NCI-H2171 (cell line): ENCODE measurements at regions not wholly inside any gene's neighbourhood (a gene's known extent, or its start where the extent isn't known, plus 50 kb on each side); places are given as distances from the start of the nearest gene placed in this dataset.
A peak's percentile ranks its signal among the peaks of the same experiment; 100 is the strongest.

Experiments
- DNase-seq: peaks from one replicate; lab custom pipeline; 2025; lab: John Stamatoyannopoulos, UW

- DNase-seq: no peak
Measured at GRCh38 chr2:18182861-18183260, 304.4 kb downstream of the KCNS3 start.

GRCh38 chr2:18180912-18181311 lies 302.4 kb downstream of the KCNS3 start:
- DNase-seq: no peak

- DNase-seq: no peak
Measured at GRCh38 chr2:18180031-18180610, 301.7 kb downstream of the KCNS3 start.

GRCh38 chr2:18178736-18179349 lies 300.4 kb downstream of the KCNS3 start:
- peak; percentile 48 for DNase-seq

DNA sequence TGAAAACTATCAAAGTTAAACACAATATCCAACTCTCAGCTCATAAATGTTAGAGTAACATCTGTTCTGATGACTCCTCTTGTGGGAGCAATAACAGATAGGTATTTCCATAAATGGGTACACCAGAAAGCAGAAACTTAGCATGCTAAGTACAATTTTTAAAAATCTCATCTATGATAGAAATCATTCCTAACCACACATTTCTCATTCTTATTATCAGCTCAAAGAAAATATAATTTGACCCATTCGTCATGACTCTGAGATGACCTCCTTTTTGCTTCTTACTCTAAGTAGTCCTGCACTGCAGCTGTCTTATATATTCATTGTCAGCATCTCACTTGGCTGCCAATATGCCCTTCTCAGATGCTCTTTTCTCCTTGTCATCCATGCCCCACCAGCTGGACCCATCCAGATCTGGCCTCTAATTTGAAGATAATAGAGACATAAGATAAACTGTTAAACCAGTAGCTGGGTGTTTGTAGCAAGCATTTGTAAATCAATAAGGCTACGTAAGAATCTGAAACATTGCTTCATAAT lies 298.3 kb downstream of the KCNS3 start:
- DNase-seq: no peak

GRCh38 chr2:18172607-18173006 lies 294.1 kb downstream of the KCNS3 start:
- DNase-seq: no peak

GRCh38 chr2:18171191-18172139 lies 293.0 kb downstream of the KCNS3 start:
- no peak for DNase-seq

- no peak for DNase-seq
Measured at GRCh38 chr2:18170642-18171041, 292.2 kb downstream of the KCNS3 start.

GRCh38 chr2:18169893-18170175 lies 291.4 kb downstream of the KCNS3 start:
- DNase-seq: no peak

DNA sequence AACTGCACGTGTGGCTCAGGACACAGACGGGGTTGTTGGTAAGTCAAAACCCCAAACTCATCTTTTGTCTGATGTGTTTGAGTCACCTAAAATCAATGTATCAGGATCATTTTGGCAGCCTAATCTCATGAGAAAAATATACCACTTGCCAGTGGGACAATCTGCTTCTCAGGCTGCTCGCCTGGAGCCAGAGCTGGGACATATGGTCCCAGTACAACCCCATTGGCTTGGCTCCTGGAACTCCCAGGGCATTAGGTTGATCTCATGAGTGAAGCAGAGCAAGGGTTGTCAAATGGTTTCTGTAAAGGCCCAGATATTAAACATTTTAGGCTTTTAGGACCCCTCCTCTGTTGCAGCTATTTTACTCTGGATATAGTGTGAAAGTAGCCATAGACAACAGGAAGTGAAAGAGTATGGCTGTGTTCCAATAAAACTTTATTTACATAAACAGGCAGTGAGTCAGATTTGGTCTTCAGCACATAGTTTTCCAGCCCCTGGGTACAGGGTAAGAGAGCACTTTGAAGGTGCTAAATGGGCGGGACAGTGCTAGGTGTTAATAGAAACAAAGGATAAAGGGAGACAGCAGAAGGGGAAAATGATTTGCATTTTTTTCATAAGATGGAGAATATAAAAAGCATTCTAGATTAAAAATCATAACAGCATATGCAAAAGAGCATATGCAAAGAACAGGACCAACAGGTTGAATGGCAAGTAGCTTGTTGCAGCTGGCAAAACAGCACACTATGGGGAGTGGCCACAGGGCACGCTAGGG lies 290.8 kb downstream of the KCNS3 start:
- DNase-seq: no peak

GRCh38 chr2:18167871-18168270 lies 289.4 kb downstream of the KCNS3 start:
- no peak for DNase-seq

DNA sequence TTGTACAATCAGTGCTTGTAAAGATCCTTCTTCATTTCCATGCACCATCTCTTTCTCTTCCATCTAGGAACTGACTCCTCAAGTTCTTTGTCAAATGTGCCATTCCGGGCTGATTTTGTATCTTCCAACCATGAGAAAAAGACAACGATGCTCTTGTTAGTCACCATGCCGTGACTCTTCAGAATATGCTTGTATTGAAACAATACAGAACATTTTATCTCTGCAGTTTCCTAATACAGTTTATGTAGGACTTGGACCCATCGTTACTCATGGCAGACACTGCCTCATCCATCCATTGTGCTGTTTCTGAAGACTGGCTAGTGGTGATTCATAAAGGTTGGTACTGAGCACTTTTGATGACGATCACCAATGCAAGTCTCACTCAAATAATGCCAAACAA lies 283.2 kb downstream of the KCNS3 start:
- DNase-seq: no peak

DNA sequence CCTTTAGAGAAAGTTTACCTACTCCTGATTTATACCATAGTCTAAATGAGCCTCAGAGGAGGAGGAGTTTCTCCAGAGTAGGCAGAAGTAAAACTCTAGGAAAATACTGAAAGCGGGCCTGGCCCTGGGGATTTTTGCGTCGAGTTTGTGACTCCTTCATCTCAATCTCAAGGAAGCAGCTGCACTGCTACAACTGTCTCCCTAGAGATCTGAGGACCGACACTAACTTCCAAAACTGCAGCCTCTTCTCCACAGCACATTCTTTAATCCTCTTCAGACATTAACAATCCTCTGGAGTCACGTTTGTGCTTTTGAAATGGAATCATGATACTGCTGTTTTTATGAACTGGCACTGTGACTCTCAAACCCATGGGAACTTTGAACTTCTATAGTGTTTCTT lies 281.4 kb downstream of the KCNS3 start:
- DNase-seq: no peak

GRCh38 chr2:18156421-18156820 lies 278.0 kb downstream of the KCNS3 start:
- DNase-seq: no peak

DNA sequence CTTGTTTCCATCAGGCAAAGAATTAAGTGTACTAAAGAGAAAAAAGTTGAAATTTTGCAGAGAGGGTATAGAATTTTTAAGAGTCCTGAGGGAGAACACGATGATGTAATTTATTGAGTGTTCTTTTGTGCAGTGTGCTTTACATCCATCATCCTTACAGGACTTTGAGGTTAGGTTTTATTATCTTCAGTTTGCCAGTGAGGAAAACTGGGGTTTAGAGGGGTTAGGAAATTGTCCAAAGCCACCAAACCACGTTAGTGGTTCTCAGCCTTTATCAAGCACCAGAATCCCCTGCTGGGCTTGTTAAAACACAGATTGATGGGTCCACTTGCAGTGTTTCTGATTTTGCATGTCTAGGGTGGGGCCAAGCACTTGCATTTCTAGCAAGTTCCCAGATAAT lies 277.5 kb downstream of the KCNS3 start:
- no peak for DNase-seq

GRCh38 chr2:18154812-18155211 lies 276.3 kb downstream of the KCNS3 start:
- no peak for DNase-seq

DNA sequence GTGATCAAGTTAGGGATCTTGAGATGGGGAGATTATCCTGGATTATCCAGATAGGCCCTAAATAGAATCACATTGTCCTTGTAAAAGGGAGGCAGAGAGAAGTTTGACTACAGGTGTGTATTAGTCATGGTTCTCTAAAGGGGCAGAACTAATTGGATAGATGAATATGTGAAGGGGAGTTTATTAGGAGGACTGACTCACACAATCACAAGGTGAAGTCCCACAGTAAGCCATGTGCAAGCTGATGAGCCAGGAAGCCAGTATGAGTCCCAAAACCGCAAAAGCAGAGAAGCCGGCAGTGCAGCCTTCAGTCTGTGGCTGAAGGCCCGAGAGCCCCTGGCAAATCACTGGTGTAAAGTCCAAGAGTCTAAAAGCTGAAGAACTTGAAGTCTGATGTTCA lies 275.8 kb downstream of the KCNS3 start:
- no peak for DNase-seq

- no peak for DNase-seq
Measured at GRCh38 chr2:18153741-18154140, 275.3 kb downstream of the KCNS3 start.

- no peak for DNase-seq
Measured at GRCh38 chr2:18151237-18151636, 272.8 kb downstream of the KCNS3 start.

- peak; percentile 52 for DNase-seq
Measured at GRCh38 chr2:18149660-18150246, 271.3 kb downstream of the KCNS3 start.

DNA sequence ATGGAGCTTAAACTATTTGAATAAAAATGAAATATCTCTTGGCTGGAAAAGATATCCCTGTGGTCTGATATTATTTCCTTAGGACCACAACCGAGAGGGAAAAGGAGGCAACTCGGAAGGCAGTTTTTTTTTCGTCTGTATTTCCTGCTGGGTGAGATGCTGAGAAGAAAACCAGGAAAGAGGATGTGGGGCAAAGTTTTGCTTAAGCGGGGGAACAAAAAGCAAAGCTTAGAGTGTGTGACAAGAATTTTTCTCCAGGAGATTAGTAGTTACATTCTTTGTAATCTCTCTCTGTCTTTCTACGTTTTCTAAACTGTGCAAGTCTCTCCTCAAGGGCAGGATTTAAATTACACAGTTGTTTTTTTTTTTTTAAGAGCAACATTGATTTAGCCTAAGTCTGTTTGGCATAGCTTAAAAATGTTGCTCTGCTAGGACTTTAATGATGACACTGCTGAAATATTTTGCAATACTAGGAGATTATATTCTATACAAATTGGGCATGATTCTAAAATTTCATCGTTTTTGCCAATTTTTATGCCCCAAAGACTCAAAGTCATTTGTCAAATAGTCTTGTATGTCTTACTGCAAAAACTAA lies 258.5 kb downstream of the KCNS3 start:
- no peak for DNase-seq

DNA sequence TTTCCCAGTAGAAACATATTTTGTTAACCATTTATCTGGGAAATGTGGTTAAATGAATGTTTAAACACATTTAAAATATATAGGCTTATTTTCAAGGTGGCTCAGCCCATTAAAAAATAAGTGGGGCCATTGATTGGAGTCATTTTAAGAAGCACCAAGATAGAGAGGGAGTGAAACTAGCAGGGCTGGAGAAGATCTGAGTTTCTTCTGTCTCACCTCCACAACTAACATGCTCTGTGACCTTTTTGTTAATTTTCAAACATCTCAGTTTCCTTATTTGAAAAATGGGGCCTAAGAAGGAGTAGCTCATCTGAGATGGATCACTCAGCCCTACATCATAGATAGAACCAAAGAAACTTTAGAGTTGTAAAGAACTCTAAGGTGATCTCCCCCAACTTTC lies 254.8 kb downstream of the KCNS3 start:
- DNase-seq: no peak
